ENCODE measurements at regions not wholly inside any gene's neighbourhood (a gene's known extent, or its start where the extent isn't known, plus 50 kb on each side); places are given as distances from the start of the nearest gene placed in this dataset.

- Histone ChIP-seq H3K27me3 (ENCODE audit: low read length) (no peaks in the 10 kb centered on the region), H3K9me2 (replicated peaks; ENCODE audit: insufficient read depth, low read length) (no peaks in the 10 kb centered on the region), H3K4me2 (ENCODE audit: low read depth, low read length, poor library complexity, severe bottlenecking) (no peak overlapping the region), H3K36me3 (ENCODE audit: insufficient read depth, low read length) (no peaks in the 10 kb centered on the region), H3K9me3 (ENCODE audit: low read length) (no peaks in the 10 kb centered on the region), H3K4me1 (ENCODE audit: low read length) (no peaks in the 10 kb centered on the region), H3K9ac (ENCODE audit: low read length) (no peak overlapping the region), H4K20me1 (ENCODE audit: insufficient read depth, low read depth, low read length) (no peaks in the 10 kb centered on the region), H2AFZ (ENCODE audit: low read length) (no peak overlapping the region), H3K79me2 (ENCODE audit: low read length) (no peaks in the 10 kb centered on the region), H3K27ac (ENCODE audit: low read length) (no peak overlapping the region), H3K4me3 (ENCODE audit: low read length) (no peak overlapping the region)
- DNase-seq = no peak
Measured at GRCh38 chr20:56941101-56941686, 312.1 kb downstream of the TFAP2C start.

GRCh38 chr20:56943946-56944945 is 315.1 kb downstream of the TFAP2C start:
- Histone ChIP-seq H3K4me2 (ENCODE audit: low read depth, low read length, poor library complexity, severe bottlenecking) (no peak overlapping the region), H3K9me3 (ENCODE audit: low read length) (no peaks in the 10 kb centered on the region), H3K4me3 (ENCODE audit: low read length) (no peak overlapping the region), H3K36me3 (ENCODE audit: insufficient read depth, low read length) (no peaks in the 10 kb centered on the region), H3K27me3 (ENCODE audit: low read length) (no peaks in the 10 kb centered on the region), H3K9me2 (replicated peaks; ENCODE audit: insufficient read depth, low read length) (no peaks in the 10 kb centered on the region), H3K79me2 (ENCODE audit: low read length) (no peaks in the 10 kb centered on the region), H3K4me1 (ENCODE audit: low read length) (no peaks in the 10 kb centered on the region), H4K20me1 (ENCODE audit: insufficient read depth, low read depth, low read length) (no peaks in the 10 kb centered on the region), H3K9ac (ENCODE audit: low read length) (no peak overlapping the region), H2AFZ (ENCODE audit: low read length) (no peak overlapping the region), H3K27ac (ENCODE audit: low read length) (no peak overlapping the region)
- no peak for DNase-seq

GRCh38 chr20:56945057-56945456 is 316.0 kb downstream of the TFAP2C start:
- no peaks in the 10 kb centered on the region for H3K9me3 ChIP-seq (ENCODE audit: low read length)
- no peak overlapping the region for H3K4me2 ChIP-seq (ENCODE audit: low read depth, low read length, poor library complexity, severe bottlenecking)
- no peak overlapping the region for H3K27ac ChIP-seq (ENCODE audit: low read length)
- H3K9me2 ChIP-seq (replicated peaks; ENCODE audit: insufficient read depth, low read length) = no peaks in the 10 kb centered on the region
- H3K36me3 ChIP-seq (ENCODE audit: insufficient read depth, low read length) = no peaks in the 10 kb centered on the region
- no peak overlapping the region for H3K4me3 ChIP-seq (ENCODE audit: low read length)
- H3K9ac ChIP-seq (ENCODE audit: low read length) = no peak overlapping the region
- no peaks in the 10 kb centered on the region for H3K4me1 ChIP-seq (ENCODE audit: low read length)
- DNase-seq = no peak
- H3K79me2 ChIP-seq (ENCODE audit: low read length) = no peaks in the 10 kb centered on the region
- no peak overlapping the region for H2AFZ ChIP-seq (ENCODE audit: low read length)
- no peaks in the 10 kb centered on the region for H4K20me1 ChIP-seq (ENCODE audit: insufficient read depth, low read depth, low read length)
- H3K27me3 ChIP-seq (ENCODE audit: low read length) = no peaks in the 10 kb centered on the region

GRCh38 chr20:56945901-56946300 is 316.8 kb downstream of the TFAP2C start:
- no peaks in the 10 kb centered on the region for H3K36me3 ChIP-seq (ENCODE audit: insufficient read depth, low read length)
- DNase-seq = no peak
- no peak overlapping the region for H3K27ac ChIP-seq (ENCODE audit: low read length)
- H4K20me1 ChIP-seq (ENCODE audit: insufficient read depth, low read depth, low read length) = no peaks in the 10 kb centered on the region
- H3K9me2 ChIP-seq (replicated peaks; ENCODE audit: insufficient read depth, low read length) = no peaks in the 10 kb centered on the region
- no peaks in the 10 kb centered on the region for H3K9me3 ChIP-seq (ENCODE audit: low read length)
- H3K4me3 ChIP-seq (ENCODE audit: low read length) = no peak overlapping the region
- no peak overlapping the region for H3K4me2 ChIP-seq (ENCODE audit: low read depth, low read length, poor library complexity, severe bottlenecking)
- no peak overlapping the region for H3K9ac ChIP-seq (ENCODE audit: low read length)
- no peak overlapping the region for H2AFZ ChIP-seq (ENCODE audit: low read length)
- H3K79me2 ChIP-seq (ENCODE audit: low read length) = no peaks in the 10 kb centered on the region
- H3K27me3 ChIP-seq (ENCODE audit: low read length) = no peaks in the 10 kb centered on the region
- H3K4me1 ChIP-seq (ENCODE audit: low read length) = no peaks in the 10 kb centered on the region

- peak; percentile 43 for DNase-seq
- Histone ChIP-seq H3K36me3 (ENCODE audit: insufficient read depth, low read length) (no peaks in the 10 kb centered on the region), H3K9ac (ENCODE audit: low read length) (no peak overlapping the region), H3K4me3 (ENCODE audit: low read length) (no peak overlapping the region), H3K4me2 (ENCODE audit: low read depth, low read length, poor library complexity, severe bottlenecking) (no peak overlapping the region), H3K27me3 (ENCODE audit: low read length) (no peaks in the 10 kb centered on the region), H3K79me2 (ENCODE audit: low read length) (no peaks in the 10 kb centered on the region), H2AFZ (ENCODE audit: low read length) (no peak overlapping the region), H3K9me2 (replicated peaks; ENCODE audit: insufficient read depth, low read length) (no peaks in the 10 kb centered on the region), H3K27ac (ENCODE audit: low read length) (no peak overlapping the region), H3K4me1 (ENCODE audit: low read length) (no peaks in the 10 kb centered on the region), H4K20me1 (ENCODE audit: insufficient read depth, low read depth, low read length) (no peaks in the 10 kb centered on the region), H3K9me3 (ENCODE audit: low read length) (no peaks in the 10 kb centered on the region)
Measured at GRCh38 chr20:56949318-56949717, 317.1 kb downstream of the BMP7 start.

GRCh38 chr20:56952258-56953047 is 314.0 kb downstream of the BMP7 start:
- Histone ChIP-seq H4K20me1 (ENCODE audit: insufficient read depth, low read depth, low read length) (no peaks in the 10 kb centered on the region), H3K4me3 (ENCODE audit: low read length) (no peak overlapping the region), H2AFZ (ENCODE audit: low read length) (no peak overlapping the region), H3K4me1 (ENCODE audit: low read length) (no peaks in the 10 kb centered on the region), H3K79me2 (ENCODE audit: low read length) (no peaks in the 10 kb centered on the region), H3K9me3 (ENCODE audit: low read length) (no peaks in the 10 kb centered on the region), H3K36me3 (ENCODE audit: insufficient read depth, low read length) (no peaks in the 10 kb centered on the region), H3K27ac (ENCODE audit: low read length) (no peak overlapping the region), H3K9me2 (replicated peaks; ENCODE audit: insufficient read depth, low read length) (no peaks in the 10 kb centered on the region), H3K4me2 (ENCODE audit: low read depth, low read length, poor library complexity, severe bottlenecking) (no peak overlapping the region), H3K9ac (ENCODE audit: low read length) (no peak overlapping the region), H3K27me3 (ENCODE audit: low read length) (no peaks in the 10 kb centered on the region)
- DNase-seq = no peak

GRCh38 chr20:56953048-56953586 is 313.3 kb downstream of the BMP7 start:
- Histone ChIP-seq H3K9me2 (replicated peaks; ENCODE audit: insufficient read depth, low read length) (no peaks in the 10 kb centered on the region), H3K27me3 (ENCODE audit: low read length) (no peaks in the 10 kb centered on the region), H3K9me3 (ENCODE audit: low read length) (no peaks in the 10 kb centered on the region), H3K4me3 (ENCODE audit: low read length) (no peak overlapping the region), H4K20me1 (ENCODE audit: insufficient read depth, low read depth, low read length) (no peaks in the 10 kb centered on the region), H3K36me3 (ENCODE audit: insufficient read depth, low read length) (no peaks in the 10 kb centered on the region), H3K4me2 (ENCODE audit: low read depth, low read length, poor library complexity, severe bottlenecking) (no peak overlapping the region), H3K27ac (ENCODE audit: low read length) (no peak overlapping the region), H3K4me1 (ENCODE audit: low read length) (no peaks in the 10 kb centered on the region), H3K79me2 (ENCODE audit: low read length) (no peaks in the 10 kb centered on the region), H2AFZ (ENCODE audit: low read length) (no peak overlapping the region), H3K9ac (ENCODE audit: low read length) (no peak overlapping the region)
- no peak for DNase-seq

- Histone ChIP-seq H3K4me2 (ENCODE audit: low read depth, low read length, poor library complexity, severe bottlenecking) (no peak overlapping the region), H3K9ac (ENCODE audit: low read length) (no peak overlapping the region), H3K9me2 (replicated peaks; ENCODE audit: insufficient read depth, low read length) (no peaks in the 10 kb centered on the region), H2AFZ (ENCODE audit: low read length) (no peak overlapping the region), H3K4me3 (ENCODE audit: low read length) (no peak overlapping the region), H3K36me3 (ENCODE audit: insufficient read depth, low read length) (no peaks in the 10 kb centered on the region), H4K20me1 (ENCODE audit: insufficient read depth, low read depth, low read length) (no peaks in the 10 kb centered on the region), H3K9me3 (ENCODE audit: low read length) (no peaks in the 10 kb centered on the region), H3K27me3 (ENCODE audit: low read length) (no peaks in the 10 kb centered on the region), H3K79me2 (ENCODE audit: low read length) (no peaks in the 10 kb centered on the region), H3K4me1 (ENCODE audit: low read length) (no peaks in the 10 kb centered on the region), H3K27ac (ENCODE audit: low read length) (no peak overlapping the region)
- DNase-seq = no peak
Measured at GRCh38 chr20:56954797-56955196, 311.6 kb downstream of the BMP7 start.

Measured in Karpas-422 (cell line).